WTC11 (cell line): ENCODE measurements at regions not wholly inside any gene's neighbourhood (a gene's known extent, or its start where the extent isn't known, plus 50 kb on each side); places are given as distances from the start of the nearest gene placed in this dataset.

ENCODE experiments used
- ATAC-seq: fragments of 200-7000 bp; cut with Tn5 transposase; 2 replicates; pipeline ENCODE4 v1.10.0; 2021; ENCODE audit warnings: mild to moderate bottlenecking, moderate library complexity
- CTCF ChIA-PET: fragments of 300-600 bp; sonication (Branson Sonifier 250); formaldehyde crosslinking; loops from one replicate; lab custom pipeline; 2021; ENCODE audit warnings: antibody characterized with exemption; lab: Charles Lee
- POLR2A ChIA-PET: fragments of 350-600 bp; sonication (Branson Sonifier 250); formaldehyde crosslinking; loops from one replicate; lab custom pipeline; 2021; ENCODE audit warnings: antibody characterized with exemption; lab: Charles Lee
- DNase-seq: peaks from one replicate; pipeline ENCODE4 v3.0.0; 2021; ENCODE audit warnings: low spot score
- H3K27ac Mint-ChIP-seq: 2 replicates; pipeline ENCODE4 v1.8.0; 2021; ENCODE audit warnings: mixed read lengths
- H3K27me3 Mint-ChIP-seq: 2 replicates; pipeline ENCODE4 v1.8.0; 2021; ENCODE audit warnings: low read depth, mild to moderate bottlenecking, moderate library complexity, mixed read lengths
- H3K36me3 Mint-ChIP-seq: 2 replicates; pipeline ENCODE4 v1.8.0; 2021; ENCODE audit warnings: mixed read lengths
- H3K4me1 Mint-ChIP-seq: 2 replicates; pipeline ENCODE4 v1.8.0; 2022; ENCODE audit warnings: mixed read lengths
- H3K4me3 Mint-ChIP-seq: 2 replicates; pipeline ENCODE4 v1.8.0; 2021; ENCODE audit warnings: mild to moderate bottlenecking, moderate library complexity, mixed read lengths
- H3K9me3 Mint-ChIP-seq: 2 replicates; pipeline ENCODE4 v1.8.0; 2021; ENCODE audit warnings: mixed read lengths
- GRHL2 ChIP-seq: fragments of 250-450 bp; sonication (Bioruptor Pico); IDR thresholded peaks from 2 replicates; pipeline ENCODE4 v1.8.0; 2022; ENCODE audit warnings: mild to moderate bottlenecking, moderate library complexity; ENCODE audit not compliant: insufficient replicate concordance, severe bottlenecking
- NFYB ChIP-seq: sonication (generic); formaldehyde crosslinking; conservative IDR thresholded peaks from 2 replicates; pipeline ENCODE4 v1.8.0; 2022; ENCODE audit warnings: low read depth, missing genetic modification reagents
- NR2C2 ChIP-seq: sonication (generic); formaldehyde crosslinking; IDR thresholded peaks from 2 replicates; pipeline ENCODE4 v1.8.0; 2022; ENCODE audit warnings: mild to moderate bottlenecking, missing genetic modification reagents
- RELA ChIP-seq: sonication (generic); formaldehyde crosslinking; IDR thresholded peaks from 2 replicates; pipeline ENCODE4 v1.8.1; 2022; ENCODE audit warnings: missing genetic modification reagents, mild to moderate bottlenecking, borderline replicate concordance
- SMAD4 ChIP-seq: sonication (generic); formaldehyde crosslinking; IDR thresholded peaks from 2 replicates; pipeline ENCODE4 v1.8.0; 2022; ENCODE audit warnings: mild to moderate bottlenecking, missing genetic modification reagents
- TCF7 ChIP-seq: sonication (generic); formaldehyde crosslinking; IDR thresholded peaks from 2 replicates; pipeline ENCODE4 v1.8.0; 2022; ENCODE audit warnings: mild to moderate bottlenecking, low read depth, missing genetic modification reagents, moderate library complexity
- TEAD1 ChIP-seq: sonication (generic); formaldehyde crosslinking; IDR thresholded peaks from 2 replicates; pipeline ENCODE4 v1.8.0; 2022; ENCODE audit warnings: mild to moderate bottlenecking, missing genetic modification reagents
- TEAD4 ChIP-seq: sonication (generic); formaldehyde crosslinking; IDR thresholded peaks from 2 replicates; pipeline ENCODE4 v1.8.0; 2022; ENCODE audit warnings: mild to moderate bottlenecking, missing genetic modification reagents
- ZMAT4 ChIP-seq: fragments of 250-450 bp; sonication (Bioruptor Pico); IDR thresholded peaks from 2 replicates; pipeline ENCODE4 v1.9.0; 2021; ENCODE audit warnings: mild to moderate bottlenecking
- ZNF396 ChIP-seq: fragments of 250-450 bp; sonication (Bioruptor Pico); IDR thresholded peaks from 2 replicates; pipeline ENCODE4 v1.8.0; 2021; ENCODE audit warnings: mild to moderate bottlenecking, moderate library complexity, borderline replicate concordance
- TF ChIP-seq, protein P1 (sequence below): sonication (generic); formaldehyde crosslinking; IDR thresholded peaks from 2 replicates; pipeline ENCODE4 v1.8.0; 2022; ENCODE audit warnings: missing genetic modification reagents
- TF ChIP-seq, protein P2 (sequence below): sonication (generic); formaldehyde crosslinking; IDR thresholded peaks from 2 replicates; pipeline ENCODE4 v1.8.1; 2023; ENCODE audit warnings: mild to moderate bottlenecking, missing genetic modification reagents, moderate library complexity
- TF ChIP-seq, protein P3 (sequence below): sonication (generic); formaldehyde crosslinking; IDR thresholded peaks from 2 replicates; pipeline ENCODE4 v1.8.0; 2022; ENCODE audit warnings: mild to moderate bottlenecking, missing genetic modification reagents
- TF ChIP-seq, protein P4 (sequence below): sonication (generic); formaldehyde crosslinking; IDR thresholded peaks from 2 replicates; pipeline ENCODE4 v1.8.1; 2022; ENCODE audit warnings: low read depth, mild to moderate bottlenecking, moderate library complexity, missing genetic modification reagents, borderline replicate concordance
- TF ChIP-seq, protein P5 (sequence below): fragments of 250-450 bp; sonication (Bioruptor Pico); conservative IDR thresholded peaks from 2 replicates; pipeline ENCODE4 v1.9.0; 2021; ENCODE audit warnings: mild to moderate bottlenecking
- TF ChIP-seq, protein P6 (sequence below): fragments of 250-450 bp; sonication (Bioruptor Pico); IDR thresholded peaks from 2 replicates; pipeline ENCODE4 v1.9.0; 2021; ENCODE audit warnings: mild to moderate bottlenecking, borderline replicate concordance

- TF ChIP-seq TEAD4 (CRISPR knock-in tag) = no peak
- Mint-ChIP-seq H3K36me3 (no peaks in the 10 kb centered on the region), H3K4me1 (peaks cover 31% of the 10 kb centered on the region), H3K27ac (no peak overlapping the region), H3K27me3 (no peaks in the 10 kb centered on the region), H3K4me3 (no peak overlapping the region), H3K9me3 (no peaks in the 10 kb centered on the region)
- no peak for ATAC-seq
- no peak for DNase-seq
- POLR2A ChIA-PET = interaction anchor here (0.6 kb wide), 1 partner anchor 941 kb away, joined by 3 read pairs; no protein-coding TSS in a partner anchor
- CTCF ChIA-PET = no interaction called here
These were observed 200.3 kb upstream of the PLEKHG7 start for GRCh38 chr12:92502417-92503028.

GRCh38 chr12:92496790-92497189, 206.0 kb upstream of the PLEKHG7 start:
- Mint-ChIP-seq H3K36me3 (no peaks in the 10 kb centered on the region), H3K4me1 (peaks cover 9% of the 10 kb centered on the region; the same call in 1 of the 2 replicates), H3K4me3 (no peak overlapping the region), H3K27ac (no peak overlapping the region), H3K27me3 (no peaks in the 10 kb centered on the region), H3K9me3 (peaks cover 16% of the 10 kb centered on the region)
- TF ChIP-seq RELA (CRISPR knock-in tag) (no peak), TEAD4 (CRISPR knock-in tag) (no peak), NR2C2 (CRISPR knock-in tag) (no peak), ZMAT4 (CRISPR knock-in tag) (no peak), ZNF396 (CRISPR knock-in tag) (no peak), NFYB (CRISPR knock-in tag) (no peak), TCF7 (no peak), GRHL2 (CRISPR knock-in tag) (no peak), TEAD1 (CRISPR knock-in tag) (no peak), SMAD4 (CRISPR knock-in tag) (no peak)
- TF ChIP-seq, protein P1, sequence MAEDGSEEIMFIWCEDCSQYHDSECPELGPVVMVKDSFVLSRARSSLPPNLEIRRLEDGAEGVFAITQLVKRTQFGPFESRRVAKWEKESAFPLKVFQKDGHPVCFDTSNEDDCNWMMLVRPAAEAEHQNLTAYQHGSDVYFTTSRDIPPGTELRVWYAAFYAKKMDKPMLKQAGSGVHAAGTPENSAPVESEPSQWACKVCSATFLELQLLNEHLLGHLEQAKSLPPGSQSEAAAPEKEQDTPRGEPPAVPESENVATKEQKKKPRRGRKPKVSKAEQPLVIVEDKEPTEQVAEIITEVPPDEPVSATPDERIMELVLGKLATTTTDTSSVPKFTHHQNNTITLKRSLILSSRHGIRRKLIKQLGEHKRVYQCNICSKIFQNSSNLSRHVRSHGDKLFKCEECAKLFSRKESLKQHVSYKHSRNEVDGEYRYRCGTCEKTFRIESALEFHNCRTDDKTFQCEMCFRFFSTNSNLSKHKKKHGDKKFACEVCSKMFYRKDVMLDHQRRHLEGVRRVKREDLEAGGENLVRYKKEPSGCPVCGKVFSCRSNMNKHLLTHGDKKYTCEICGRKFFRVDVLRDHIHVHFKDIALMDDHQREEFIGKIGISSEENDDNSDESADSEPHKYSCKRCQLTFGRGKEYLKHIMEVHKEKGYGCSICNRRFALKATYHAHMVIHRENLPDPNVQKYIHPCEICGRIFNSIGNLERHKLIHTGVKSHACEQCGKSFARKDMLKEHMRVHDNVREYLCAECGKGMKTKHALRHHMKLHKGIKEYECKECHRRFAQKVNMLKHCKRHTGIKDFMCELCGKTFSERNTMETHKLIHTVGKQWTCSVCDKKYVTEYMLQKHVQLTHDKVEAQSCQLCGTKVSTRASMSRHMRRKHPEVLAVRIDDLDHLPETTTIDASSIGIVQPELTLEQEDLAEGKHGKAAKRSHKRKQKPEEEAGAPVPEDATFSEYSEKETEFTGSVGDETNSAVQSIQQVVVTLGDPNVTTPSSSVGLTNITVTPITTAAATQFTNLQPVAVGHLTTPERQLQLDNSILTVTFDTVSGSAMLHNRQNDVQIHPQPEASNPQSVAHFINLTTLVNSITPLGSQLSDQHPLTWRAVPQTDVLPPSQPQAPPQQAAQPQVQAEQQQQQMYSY (CRISPR knock-in tag) = no peak
- TF ChIP-seq, protein P2, sequence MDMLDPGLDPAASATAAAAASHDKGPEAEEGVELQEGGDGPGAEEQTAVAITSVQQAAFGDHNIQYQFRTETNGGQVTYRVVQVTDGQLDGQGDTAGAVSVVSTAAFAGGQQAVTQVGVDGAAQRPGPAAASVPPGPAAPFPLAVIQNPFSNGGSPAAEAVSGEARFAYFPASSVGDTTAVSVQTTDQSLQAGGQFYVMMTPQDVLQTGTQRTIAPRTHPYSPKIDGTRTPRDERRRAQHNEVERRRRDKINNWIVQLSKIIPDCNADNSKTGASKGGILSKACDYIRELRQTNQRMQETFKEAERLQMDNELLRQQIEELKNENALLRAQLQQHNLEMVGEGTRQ = no peak
- TF ChIP-seq, protein P3, sequence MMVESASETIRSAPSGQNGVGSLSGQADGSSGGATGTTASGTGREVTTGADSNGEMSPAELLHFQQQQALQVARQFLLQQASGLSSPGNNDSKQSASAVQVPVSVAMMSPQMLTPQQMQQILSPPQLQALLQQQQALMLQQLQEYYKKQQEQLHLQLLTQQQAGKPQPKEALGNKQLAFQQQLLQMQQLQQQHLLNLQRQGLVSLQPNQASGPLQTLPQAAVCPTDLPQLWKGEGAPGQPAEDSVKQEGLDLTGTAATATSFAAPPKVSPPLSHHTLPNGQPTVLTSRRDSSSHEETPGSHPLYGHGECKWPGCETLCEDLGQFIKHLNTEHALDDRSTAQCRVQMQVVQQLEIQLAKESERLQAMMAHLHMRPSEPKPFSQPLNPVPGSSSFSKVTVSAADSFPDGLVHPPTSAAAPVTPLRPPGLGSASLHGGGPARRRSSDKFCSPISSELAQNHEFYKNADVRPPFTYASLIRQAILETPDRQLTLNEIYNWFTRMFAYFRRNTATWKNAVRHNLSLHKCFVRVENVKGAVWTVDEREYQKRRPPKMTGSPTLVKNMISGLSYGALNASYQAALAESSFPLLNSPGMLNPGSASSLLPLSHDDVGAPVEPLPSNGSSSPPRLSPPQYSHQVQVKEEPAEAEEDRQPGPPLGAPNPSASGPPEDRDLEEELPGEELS = no peak
- TF ChIP-seq, protein P4, sequence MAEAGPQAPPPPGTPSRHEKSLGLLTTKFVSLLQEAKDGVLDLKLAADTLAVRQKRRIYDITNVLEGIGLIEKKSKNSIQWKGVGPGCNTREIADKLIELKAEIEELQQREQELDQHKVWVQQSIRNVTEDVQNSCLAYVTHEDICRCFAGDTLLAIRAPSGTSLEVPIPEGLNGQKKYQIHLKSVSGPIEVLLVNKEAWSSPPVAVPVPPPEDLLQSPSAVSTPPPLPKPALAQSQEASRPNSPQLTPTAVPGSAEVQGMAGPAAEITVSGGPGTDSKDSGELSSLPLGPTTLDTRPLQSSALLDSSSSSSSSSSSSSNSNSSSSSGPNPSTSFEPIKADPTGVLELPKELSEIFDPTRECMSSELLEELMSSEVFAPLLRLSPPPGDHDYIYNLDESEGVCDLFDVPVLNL (CRISPR knock-in tag) = no peak
- TF ChIP-seq, protein P5, sequence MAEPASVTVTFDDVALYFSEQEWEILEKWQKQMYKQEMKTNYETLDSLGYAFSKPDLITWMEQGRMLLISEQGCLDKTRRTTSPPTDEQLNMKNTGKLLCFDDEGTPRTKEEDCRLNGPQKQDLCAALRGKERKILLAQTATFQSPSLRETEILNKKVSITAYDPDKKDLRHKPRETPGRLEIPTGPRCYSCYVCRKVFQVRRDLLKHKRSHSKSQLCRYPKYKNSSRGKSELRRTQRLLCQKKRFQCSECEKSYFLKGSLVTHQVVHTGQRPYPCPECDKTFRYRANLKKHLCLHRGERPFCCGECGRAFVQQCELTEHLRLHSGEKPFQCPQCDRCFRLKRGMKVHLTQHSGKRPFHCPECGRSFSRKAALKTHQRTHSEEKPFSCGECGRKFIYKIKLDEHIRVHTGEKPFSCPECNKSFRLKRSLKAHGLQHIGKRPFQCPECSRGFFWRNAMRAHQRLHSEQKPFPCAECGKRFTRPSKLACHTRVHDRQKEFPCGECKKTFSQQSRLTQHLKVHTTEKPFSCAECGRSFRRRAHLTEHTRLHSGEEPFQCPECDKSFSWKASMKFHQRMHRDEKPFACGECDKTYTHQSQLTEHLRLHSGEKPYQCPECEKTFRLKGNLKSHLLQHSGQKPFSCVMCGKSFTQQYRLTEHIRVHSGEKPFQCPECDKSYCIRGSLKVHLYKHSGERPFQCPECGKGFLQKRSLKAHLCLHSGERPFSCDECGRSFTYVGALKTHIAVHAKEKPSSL (CRISPR knock-in tag) = no peak
- TF ChIP-seq, protein P6, sequence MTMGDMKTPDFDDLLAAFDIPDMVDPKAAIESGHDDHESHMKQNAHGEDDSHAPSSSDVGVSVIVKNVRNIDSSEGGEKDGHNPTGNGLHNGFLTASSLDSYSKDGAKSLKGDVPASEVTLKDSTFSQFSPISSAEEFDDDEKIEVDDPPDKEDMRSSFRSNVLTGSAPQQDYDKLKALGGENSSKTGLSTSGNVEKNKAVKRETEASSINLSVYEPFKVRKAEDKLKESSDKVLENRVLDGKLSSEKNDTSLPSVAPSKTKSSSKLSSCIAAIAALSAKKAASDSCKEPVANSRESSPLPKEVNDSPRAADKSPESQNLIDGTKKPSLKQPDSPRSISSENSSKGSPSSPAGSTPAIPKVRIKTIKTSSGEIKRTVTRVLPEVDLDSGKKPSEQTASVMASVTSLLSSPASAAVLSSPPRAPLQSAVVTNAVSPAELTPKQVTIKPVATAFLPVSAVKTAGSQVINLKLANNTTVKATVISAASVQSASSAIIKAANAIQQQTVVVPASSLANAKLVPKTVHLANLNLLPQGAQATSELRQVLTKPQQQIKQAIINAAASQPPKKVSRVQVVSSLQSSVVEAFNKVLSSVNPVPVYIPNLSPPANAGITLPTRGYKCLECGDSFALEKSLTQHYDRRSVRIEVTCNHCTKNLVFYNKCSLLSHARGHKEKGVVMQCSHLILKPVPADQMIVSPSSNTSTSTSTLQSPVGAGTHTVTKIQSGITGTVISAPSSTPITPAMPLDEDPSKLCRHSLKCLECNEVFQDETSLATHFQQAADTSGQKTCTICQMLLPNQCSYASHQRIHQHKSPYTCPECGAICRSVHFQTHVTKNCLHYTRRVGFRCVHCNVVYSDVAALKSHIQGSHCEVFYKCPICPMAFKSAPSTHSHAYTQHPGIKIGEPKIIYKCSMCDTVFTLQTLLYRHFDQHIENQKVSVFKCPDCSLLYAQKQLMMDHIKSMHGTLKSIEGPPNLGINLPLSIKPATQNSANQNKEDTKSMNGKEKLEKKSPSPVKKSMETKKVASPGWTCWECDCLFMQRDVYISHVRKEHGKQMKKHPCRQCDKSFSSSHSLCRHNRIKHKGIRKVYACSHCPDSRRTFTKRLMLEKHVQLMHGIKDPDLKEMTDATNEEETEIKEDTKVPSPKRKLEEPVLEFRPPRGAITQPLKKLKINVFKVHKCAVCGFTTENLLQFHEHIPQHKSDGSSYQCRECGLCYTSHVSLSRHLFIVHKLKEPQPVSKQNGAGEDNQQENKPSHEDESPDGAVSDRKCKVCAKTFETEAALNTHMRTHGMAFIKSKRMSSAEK (CRISPR knock-in tag) = no peak
- DNase-seq (no peak), ATAC-seq (no peak)
- CTCF ChIA-PET = no interaction called here
- POLR2A ChIA-PET = no interaction called here
